ENCODE measurements at regions not wholly inside any gene's neighbourhood (a gene's known extent, or its start where the extent isn't known, plus 50 kb on each side); places are given as distances from the start of the nearest gene placed in this dataset.

GRCh38 chr1:47687631-47688460, 250.0 kb downstream of the FOXD2 start:
- H4K20me1 ChIP-seq (ENCODE audit: insufficient read depth) = no peaks in the 10 kb centered on the region
- no peaks in the 10 kb centered on the region for H3K27me3 ChIP-seq (ENCODE audit: insufficient read depth, low read depth)
- no peak overlapping the region for H3K4me2 ChIP-seq
- H3K27ac ChIP-seq = no peak overlapping the region
- 0 out of 2 replicates have a peak, but pooled peaks cover 6% of the 10 kb centered on the region for H3K4me1 ChIP-seq (replicated peaks; ENCODE audit: insufficient read depth)
- H3K36me3 ChIP-seq (ENCODE audit: low read depth) = no peaks in the 10 kb centered on the region
- H3K4me3 ChIP-seq = no peak overlapping the region
- H3F3A ChIP-seq (ENCODE audit: insufficient read depth, low read depth) = no peaks in the 10 kb centered on the region; the same call in 1 of the 2 replicates
- POLR2A ChIA-PET (ENCODE audit: unreplicated experiment) = no interaction called here
- DNase-seq = no peak
- H2AFZ ChIP-seq = no peak overlapping the region
- no peaks in the 10 kb centered on the region for H3K79me2 ChIP-seq (ENCODE audit: low read depth)
- CTCF ChIA-PET = no interaction called here
- TF ChIP-seq EZH2 (IDR thresholded peaks at IDR 0.05; ENCODE audit: low read depth) = no peak
- TF ChIP-seq CTCF (conservative IDR thresholded peaks at IDR 0.05) = no peak
- H3K9me2 ChIP-seq (ENCODE audit: insufficient read depth) = no peaks in the 10 kb centered on the region
- no TSS peak for BruUV-seq (replicated peaks)
- intact Hi-C loops (cut with micrococcal nuclease; ENCODE audit: unreplicated experiment) = no loop called here
- H3K9me3 ChIP-seq (ENCODE audit: insufficient read depth, low read depth) = no peaks in the 10 kb centered on the region

- ChIA-PET POLR2A (ENCODE audit: unreplicated experiment) (no interaction called here), CTCF (interaction anchor here (0.7 kb wide), 1 partner anchor 101 kb away, joined by 3 read pairs; no protein-coding TSS in a partner anchor)
- Histone ChIP-seq H3F3A (ENCODE audit: insufficient read depth, low read depth) (no peaks in the 10 kb centered on the region; the same call in 1 of the 2 replicates), H3K27ac (no peak overlapping the region), H2AFZ (no peak overlapping the region), H3K4me3 (no peak overlapping the region), H3K79me2 (ENCODE audit: low read depth) (no peaks in the 10 kb centered on the region), H3K4me1 (replicated peaks; ENCODE audit: insufficient read depth) (0 out of 2 replicates have a peak, but pooled peaks cover 6% of the 10 kb centered on the region), H3K9me3 (ENCODE audit: insufficient read depth, low read depth) (no peaks in the 10 kb centered on the region), H4K20me1 (ENCODE audit: insufficient read depth) (no peaks in the 10 kb centered on the region), H3K27me3 (ENCODE audit: insufficient read depth, low read depth) (no peaks in the 10 kb centered on the region), H3K9me2 (ENCODE audit: insufficient read depth) (no peaks in the 10 kb centered on the region), H3K36me3 (ENCODE audit: low read depth) (no peaks in the 10 kb centered on the region), H3K4me2 (no peak overlapping the region)
- intact Hi-C loops (cut with micrococcal nuclease; ENCODE audit: unreplicated experiment) = no loop called here
- no peak for DNase-seq
- TF ChIP-seq EZH2 (IDR thresholded peaks at IDR 0.05; ENCODE audit: low read depth) (no peak), CTCF (conservative IDR thresholded peaks at IDR 0.05) (no peak)
- BruUV-seq (replicated peaks) = no TSS peak
Observed at GRCh38 chr1:47688461-47689296, 250.8 kb downstream of the FOXD2 start.

- Histone ChIP-seq H3K4me1 (replicated peaks; ENCODE audit: insufficient read depth) (0 out of 2 replicates have a peak, but pooled peaks cover 3% of the 10 kb centered on the region), H3K27ac (no peak overlapping the region), H3K4me2 (no peak overlapping the region), H3K4me3 (no peak overlapping the region), H3K27me3 (ENCODE audit: insufficient read depth, low read depth) (no peaks in the 10 kb centered on the region), H3K9me3 (ENCODE audit: insufficient read depth, low read depth) (no peaks in the 10 kb centered on the region), H3K79me2 (ENCODE audit: low read depth) (no peaks in the 10 kb centered on the region), H4K20me1 (ENCODE audit: insufficient read depth) (no peaks in the 10 kb centered on the region), H2AFZ (no peak overlapping the region), H3K36me3 (ENCODE audit: low read depth) (no peaks in the 10 kb centered on the region), H3K9me2 (ENCODE audit: insufficient read depth) (no peaks in the 10 kb centered on the region), H3F3A (ENCODE audit: insufficient read depth, low read depth) (no peaks in the 10 kb centered on the region; the same call in 1 of the 2 replicates)
- intact Hi-C loops (cut with micrococcal nuclease; ENCODE audit: unreplicated experiment) = no loop called here
- TF ChIP-seq EZH2 (IDR thresholded peaks at IDR 0.05; ENCODE audit: low read depth) (no peak), CTCF (conservative IDR thresholded peaks at IDR 0.05) (no peak)
- ChIA-PET CTCF (no interaction called here), POLR2A (ENCODE audit: unreplicated experiment) (no interaction called here)
- DNase-seq = no peak
- BruUV-seq (replicated peaks) = no TSS peak
Observed at GRCh38 chr1:47689894-47690293, 252.1 kb downstream of the FOXD2 start.
